ENCODE measurements at regions not wholly inside any gene's neighbourhood (a gene's known extent, or its start where the extent isn't known, plus 50 kb on each side); places are given as distances from the start of the nearest gene placed in this dataset.

DNA sequence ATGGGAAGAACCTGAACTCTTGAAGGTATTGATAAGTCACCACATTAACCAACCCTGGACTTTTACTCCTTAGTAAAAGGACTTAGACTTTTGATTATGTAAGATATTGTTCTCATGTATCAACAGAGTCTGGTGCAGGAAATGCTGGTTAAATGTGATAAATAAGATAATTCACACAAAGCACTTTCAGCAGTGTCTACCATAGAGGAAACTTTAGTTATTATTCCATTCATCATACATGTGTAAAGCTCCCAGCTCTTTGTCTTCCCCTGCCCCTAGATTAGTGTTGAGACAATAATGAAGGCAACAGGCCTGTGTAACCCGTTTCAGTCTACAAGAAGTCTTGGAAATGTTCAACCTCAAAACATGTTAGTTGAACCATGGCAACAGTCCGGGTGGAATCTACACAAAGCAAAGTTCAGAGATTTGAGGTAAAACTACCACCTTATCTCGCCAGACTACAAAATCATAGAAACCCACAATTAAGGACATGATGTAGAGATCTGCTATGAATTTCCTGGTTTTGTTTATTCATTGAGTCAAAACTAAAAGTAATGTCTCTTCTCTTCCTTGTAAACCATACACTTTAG is 109.9 kb upstream of the ADO start:
- Histone ChIP-seq H3K27me3 (ENCODE audit: control insufficient read depth, extremely low read depth, insufficient read depth, low read length) (no peaks in the 10 kb centered on the region), H3K9ac (ENCODE audit: control insufficient read depth, extremely low read depth, insufficient read depth, low read length) (no peak overlapping the region), H3K27ac (ENCODE audit: control insufficient read depth, insufficient read depth, low read length) (no peak overlapping the region), H3K9me1 (ENCODE audit: control insufficient read depth, extremely low read depth, insufficient read depth, low read length) (no peaks in the 10 kb centered on the region), H3K4me2 (ENCODE audit: control insufficient read depth, extremely low read depth, insufficient read depth, low read depth, low read length) (no peak overlapping the region), H3K4me3 (ENCODE audit: control insufficient read depth in 2 of 3, extremely low read depth in 1 of 3, insufficient read depth in 2 of 3, low read depth in 1 of 3, low read length in 3 of 3) (no peak overlapping the region), H3K9me3 (ENCODE audit: control insufficient read depth, low read depth, low read length) (no peaks in the 10 kb centered on the region), H3K79me2 (ENCODE audit: control insufficient read depth, insufficient read depth, low read length) (no peaks in the 10 kb centered on the region), H2AFZ (ENCODE audit: control insufficient read depth, low read length) (no peak overlapping the region), H4K20me1 (ENCODE audit: control insufficient read depth, extremely low read depth, insufficient read depth, low read length) (no peaks in the 10 kb centered on the region), H3K36me3 (ENCODE audit: control insufficient read depth in 2 of 2, extremely low read depth in 1 of 2, insufficient read depth in 2 of 2, low read length in 2 of 2) (no peaks in the 10 kb centered on the region), H3K4me1 (ENCODE audit: control insufficient read depth, extremely low read depth, insufficient read depth, low read length) (no peaks in the 10 kb centered on the region)
- no peak for TF ChIP-seq EZH2 (IDR thresholded peaks at IDR 0.05; ENCODE audit: low read length)
- TF ChIP-seq, protein P1, sequence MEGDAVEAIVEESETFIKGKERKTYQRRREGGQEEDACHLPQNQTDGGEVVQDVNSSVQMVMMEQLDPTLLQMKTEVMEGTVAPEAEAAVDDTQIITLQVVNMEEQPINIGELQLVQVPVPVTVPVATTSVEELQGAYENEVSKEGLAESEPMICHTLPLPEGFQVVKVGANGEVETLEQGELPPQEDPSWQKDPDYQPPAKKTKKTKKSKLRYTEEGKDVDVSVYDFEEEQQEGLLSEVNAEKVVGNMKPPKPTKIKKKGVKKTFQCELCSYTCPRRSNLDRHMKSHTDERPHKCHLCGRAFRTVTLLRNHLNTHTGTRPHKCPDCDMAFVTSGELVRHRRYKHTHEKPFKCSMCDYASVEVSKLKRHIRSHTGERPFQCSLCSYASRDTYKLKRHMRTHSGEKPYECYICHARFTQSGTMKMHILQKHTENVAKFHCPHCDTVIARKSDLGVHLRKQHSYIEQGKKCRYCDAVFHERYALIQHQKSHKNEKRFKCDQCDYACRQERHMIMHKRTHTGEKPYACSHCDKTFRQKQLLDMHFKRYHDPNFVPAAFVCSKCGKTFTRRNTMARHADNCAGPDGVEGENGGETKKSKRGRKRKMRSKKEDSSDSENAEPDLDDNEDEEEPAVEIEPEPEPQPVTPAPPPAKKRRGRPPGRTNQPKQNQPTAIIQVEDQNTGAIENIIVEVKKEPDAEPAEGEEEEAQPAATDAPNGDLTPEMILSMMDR (optimal IDR thresholded peaks at IDR 0.05 in 1 of 3, IDR thresholded peaks at IDR 0.05 in 1 of 3, conservative IDR thresholded peaks at IDR 0.05 in 1 of 3; ENCODE audit: extremely low read depth in 1 of 3, insufficient read depth in 2 of 3, low read length in 3 of 3) = no peak
- no peak for FAIRE-seq
- dilution Hi-C loops (cut with MboI; ENCODE audit: extremely low pct_ligation_motif_present, low sequenced_read_pairs) = no loop called here
- no peak for DNase-seq (ENCODE audit: low read depth, low spot score)

- Histone ChIP-seq H3K27me3 (ENCODE audit: control insufficient read depth, extremely low read depth, insufficient read depth, low read length) (no peaks in the 10 kb centered on the region), H3K79me2 (ENCODE audit: control insufficient read depth, insufficient read depth, low read length) (no peaks in the 10 kb centered on the region), H3K4me1 (ENCODE audit: control insufficient read depth, extremely low read depth, insufficient read depth, low read length) (no peaks in the 10 kb centered on the region), H2AFZ (ENCODE audit: control insufficient read depth, low read length) (no peak overlapping the region), H3K36me3 (ENCODE audit: control insufficient read depth in 2 of 2, extremely low read depth in 1 of 2, insufficient read depth in 2 of 2, low read length in 2 of 2) (no peaks in the 10 kb centered on the region), H3K4me3 (ENCODE audit: control insufficient read depth in 2 of 3, extremely low read depth in 1 of 3, insufficient read depth in 2 of 3, low read depth in 1 of 3, low read length in 3 of 3) (no peak overlapping the region), H3K9me1 (ENCODE audit: control insufficient read depth, extremely low read depth, insufficient read depth, low read length) (no peaks in the 10 kb centered on the region), H4K20me1 (ENCODE audit: control insufficient read depth, extremely low read depth, insufficient read depth, low read length) (no peaks in the 10 kb centered on the region), H3K9ac (ENCODE audit: control insufficient read depth, extremely low read depth, insufficient read depth, low read length) (no peak overlapping the region), H3K4me2 (ENCODE audit: control insufficient read depth, extremely low read depth, insufficient read depth, low read depth, low read length) (no peak overlapping the region), H3K27ac (ENCODE audit: control insufficient read depth, insufficient read depth, low read length) (no peak overlapping the region), H3K9me3 (ENCODE audit: control insufficient read depth, low read depth, low read length) (no peaks in the 10 kb centered on the region)
- FAIRE-seq (no peak), DNase-seq (ENCODE audit: low read depth, low spot score) (no peak)
- dilution Hi-C loops (cut with MboI; ENCODE audit: extremely low pct_ligation_motif_present, low sequenced_read_pairs) = no loop called here
- no peak for TF ChIP-seq EZH2 (IDR thresholded peaks at IDR 0.05; ENCODE audit: low read length)
- TF ChIP-seq, protein P1 (optimal IDR thresholded peaks at IDR 0.05 in 1 of 3, IDR thresholded peaks at IDR 0.05 in 1 of 3, conservative IDR thresholded peaks at IDR 0.05 in 1 of 3; ENCODE audit: extremely low read depth in 1 of 3, insufficient read depth in 2 of 3, low read length in 3 of 3) = no peak
Observed at GRCh38 chr10:62696798-62697197, 107.7 kb upstream of the ADO start.
